HG03571 (cell line): ENCODE measurements at regions not wholly inside any gene's neighbourhood (a gene's known extent, or its start where the extent isn't known, plus 50 kb on each side); places are given as distances from the start of the nearest gene placed in this dataset.
"Not testable (repeated sequence)": the region's sequence is repeated elsewhere in the genome, so short reads cannot be mapped to it uniquely, and the experiment has no call there.

Experiments used
- ATAC-seq: cut with Tn5 transposase; IDR thresholded peaks from one replicate; pipeline ENCODE4 v1.9.1; 2021; ENCODE audit not compliant: unreplicated experiment

GRCh38 chr10:25797888-25798429 lies 136.1 kb upstream of the MYO3A start:
- no peak for ATAC-seq

GRCh38 chr10:25804505-25804904 lies 129.5 kb upstream of the MYO3A start:
- no peak for ATAC-seq

GRCh38 chr10:25805986-25806385 lies 128.0 kb upstream of the MYO3A start:
- no peak for ATAC-seq

GRCh38 chr10:25808372-25808771 lies 125.7 kb upstream of the MYO3A start:
- no peak for ATAC-seq

GRCh38 chr10:25811052-25811685 lies 122.9 kb upstream of the MYO3A start:
- ATAC-seq: no peak

GRCh38 chr10:25813511-25813910 lies 120.5 kb upstream of the MYO3A start:
- no peak for ATAC-seq

- ATAC-seq: no peak
Measured at GRCh38 chr10:25815236-25815635, 118.8 kb upstream of the MYO3A start.

- ATAC-seq: no peak
Measured at GRCh38 chr10:25815999-25816768, 117.8 kb upstream of the MYO3A start.

- no peak for ATAC-seq
Measured at GRCh38 chr10:25817200-25817599, 116.8 kb upstream of the MYO3A start.

GRCh38 chr10:25818751-25819150 lies 115.3 kb upstream of the MYO3A start:
- no peak for ATAC-seq

- ATAC-seq: no peak
Measured at GRCh38 chr10:25820472-25820871, 113.6 kb upstream of the MYO3A start.

- no peak for ATAC-seq
Measured at GRCh38 chr10:25820874-25821273, 113.2 kb upstream of the MYO3A start.

- ATAC-seq: no peak
Measured at GRCh38 chr10:25824050-25824449, 110.0 kb upstream of the MYO3A start.

GRCh38 chr10:25828475-25828874 lies 105.6 kb upstream of the MYO3A start:
- no peak for ATAC-seq

GRCh38 chr10:25831080-25831479 lies 102.9 kb upstream of the MYO3A start:
- ATAC-seq: no peak

- ATAC-seq: no peak
Measured at GRCh38 chr10:25839683-25840082, 94.3 kb upstream of the MYO3A start.

GRCh38 chr10:25840875-25841274 lies 93.2 kb upstream of the MYO3A start:
- not testable (repeated sequence) for ATAC-seq

GRCh38 chr10:25842146-25842545 lies 91.9 kb upstream of the MYO3A start:
- no peak for ATAC-seq

GRCh38 chr10:25843551-25844170 lies 90.4 kb upstream of the MYO3A start:
- ATAC-seq: no peak

- ATAC-seq: not testable (repeated sequence)
Measured at GRCh38 chr10:25844716-25845115, 89.3 kb upstream of the MYO3A start.

- ATAC-seq: no peak
Measured at GRCh38 chr10:25849268-25849667, 84.8 kb upstream of the MYO3A start.

GRCh38 chr10:25849988-25850387 lies 84.0 kb upstream of the MYO3A start:
- no peak for ATAC-seq
